ENCODE measurements at regions not wholly inside any gene's neighbourhood (a gene's known extent, or its start where the extent isn't known, plus 50 kb on each side); places are given as distances from the start of the nearest gene placed in this dataset.

DNA sequence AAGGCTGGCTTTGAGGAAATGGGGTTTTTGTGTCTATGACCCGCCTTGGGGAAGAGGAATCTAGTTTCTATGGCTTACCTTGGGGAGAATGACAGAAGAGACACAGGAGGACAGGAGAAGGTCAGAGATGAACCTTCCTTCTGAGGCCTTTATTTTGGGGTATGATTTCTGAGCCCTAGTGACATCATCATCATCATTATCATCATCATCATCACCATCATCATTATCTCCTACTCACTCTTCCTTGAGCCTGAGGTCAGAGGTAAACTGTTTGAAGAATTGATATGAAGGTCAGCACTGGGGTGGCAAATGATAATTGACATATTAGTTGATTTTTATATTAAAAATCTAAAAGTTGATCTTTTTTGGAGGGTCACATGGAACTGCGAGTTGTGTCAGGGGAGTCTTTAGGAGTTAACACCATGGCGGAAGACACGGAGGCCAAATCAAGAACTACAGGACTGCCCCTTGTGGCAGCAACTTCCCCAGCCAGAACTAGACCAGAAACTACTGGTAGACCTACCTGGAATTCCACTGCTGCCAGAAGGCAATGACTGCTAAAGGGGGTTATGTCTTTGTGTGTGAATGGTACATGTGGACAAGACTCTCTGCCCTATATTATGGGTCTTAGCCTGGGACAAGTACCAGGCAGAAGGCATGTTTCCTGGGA, 49.8 kb upstream of the WLS start:
- TF ChIP-seq, protein P1, sequence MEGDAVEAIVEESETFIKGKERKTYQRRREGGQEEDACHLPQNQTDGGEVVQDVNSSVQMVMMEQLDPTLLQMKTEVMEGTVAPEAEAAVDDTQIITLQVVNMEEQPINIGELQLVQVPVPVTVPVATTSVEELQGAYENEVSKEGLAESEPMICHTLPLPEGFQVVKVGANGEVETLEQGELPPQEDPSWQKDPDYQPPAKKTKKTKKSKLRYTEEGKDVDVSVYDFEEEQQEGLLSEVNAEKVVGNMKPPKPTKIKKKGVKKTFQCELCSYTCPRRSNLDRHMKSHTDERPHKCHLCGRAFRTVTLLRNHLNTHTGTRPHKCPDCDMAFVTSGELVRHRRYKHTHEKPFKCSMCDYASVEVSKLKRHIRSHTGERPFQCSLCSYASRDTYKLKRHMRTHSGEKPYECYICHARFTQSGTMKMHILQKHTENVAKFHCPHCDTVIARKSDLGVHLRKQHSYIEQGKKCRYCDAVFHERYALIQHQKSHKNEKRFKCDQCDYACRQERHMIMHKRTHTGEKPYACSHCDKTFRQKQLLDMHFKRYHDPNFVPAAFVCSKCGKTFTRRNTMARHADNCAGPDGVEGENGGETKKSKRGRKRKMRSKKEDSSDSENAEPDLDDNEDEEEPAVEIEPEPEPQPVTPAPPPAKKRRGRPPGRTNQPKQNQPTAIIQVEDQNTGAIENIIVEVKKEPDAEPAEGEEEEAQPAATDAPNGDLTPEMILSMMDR (IDR thresholded peaks at IDR 0.05; ENCODE audit: insufficient read depth, low read depth, low read length), result no peak
- no peak for TF ChIP-seq EZH2 (IDR thresholded peaks at IDR 0.05; ENCODE audit: insufficient read depth, low read length)

Measured in astrocyte (in vitro differentiated cells and primary cell).